OCI-LY3 (cell line): ENCODE measurements at regions not wholly inside any gene's neighbourhood (a gene's known extent, or its start where the extent isn't known, plus 50 kb on each side); places are given as distances from the start of the nearest gene placed in this dataset.

Experiments used
- H2AFZ ChIP-seq: fragments of 200-600, 300-600 bp; shearing (Covaris generic); 2 replicates; pipeline ENCODE4 v1.6.0; 2014; ENCODE audit warnings: antibody characterized with exemption, low read depth, low read length
- H3K27ac ChIP-seq: fragments of 200-600, 300-600 bp; sonication (generic); 2 replicates; pipeline ENCODE4 v1.5.1; 2014; ENCODE audit warnings: mild to moderate bottlenecking, low read length, moderate library complexity, mixed read lengths
- H3K27me3 ChIP-seq: fragments of 200-600, 300-600 bp; sonication (generic); 2 replicates; pipeline ENCODE4 v1.6.1; 2014; ENCODE audit warnings: low read depth, low read length, mixed read lengths
- H3K36me3 ChIP-seq: fragments of 200-600, 300-600 bp; sonication (generic); replicated peaks from 2 replicates; pipeline ENCODE3; 2014; ENCODE audit warnings: low read depth, low read length, mixed read lengths
- H3K4me1 ChIP-seq: fragments of 300-600, 200-600 bp; sonication (generic); 2 replicates; pipeline ENCODE4 v1.6.1; 2014; ENCODE audit warnings: low read length, mixed read lengths
- H3K4me2 ChIP-seq: fragments of 200-600, 300-600 bp; sonication (generic); 2 replicates; pipeline ENCODE4 v1.6.1; 2014; ENCODE audit warnings: low read length, mixed read lengths
- H3K4me3 ChIP-seq: fragments of 300-600, 200-600 bp; sonication (generic); 2 replicates; pipeline ENCODE4 v1.5.1; 2014; ENCODE audit warnings: antibody characterized with exemption, mild to moderate bottlenecking, low read length, moderate library complexity
- H3K79me2 ChIP-seq: fragments of 300-600, 200-600 bp; shearing (Covaris generic); 2 replicates; pipeline ENCODE4 v1.6.1; 2014; ENCODE audit warnings: mild to moderate bottlenecking, low read length, mixed read lengths
- H3K9ac ChIP-seq: fragments of 300-600, 200-600 bp; shearing (Covaris generic); 2 replicates; pipeline ENCODE4 v1.6.0; 2014; ENCODE audit warnings: mild to moderate bottlenecking, low read length, moderate library complexity
- H3K9me3 ChIP-seq: fragments of 200-600, 300-600 bp; shearing (Covaris generic); 2 replicates; pipeline ENCODE4 v1.6.1; 2014; ENCODE audit warnings: low read length, mixed read lengths; ENCODE audit not compliant: insufficient read depth
- H4K20me1 ChIP-seq: fragments of 200-600, 300-600 bp; sonication (generic); 2 replicates; pipeline ENCODE4 v1.6.1; 2016; ENCODE audit warnings: low read length, mixed read lengths; ENCODE audit not compliant: insufficient read depth
- CTCF ChIP-seq: fragments of 200-600, 300-600 bp; sonication (generic); IDR thresholded peaks from 2 replicates; pipeline ENCODE4 v1.5.1; 2014; ENCODE audit warnings: antibody characterized with exemption, low read length, low read depth
- EZH2phosphoT487 ChIP-seq: fragments of 200-600 bp; shearing (Covaris generic); IDR thresholded peaks from 2 replicates; pipeline ENCODE4 v1.6.1; 2018; ENCODE audit warnings: antibody characterized with exemption, mixed run types, low read depth

- no peaks in the 10 kb centered on the region for H3K9me3 ChIP-seq
- H2AFZ ChIP-seq, result no peak overlapping the region
- no peak overlapping the region for H3K4me3 ChIP-seq
- H3K27me3 ChIP-seq, result 0 out of 2 replicates have a peak, but pooled peaks cover 7% of the 10 kb centered on the region
- TF ChIP-seq CTCF (no peak), EZH2phosphoT487 (no peak)
- no peaks in the 10 kb centered on the region for H3K36me3 ChIP-seq
- H3K9ac ChIP-seq, result no peak overlapping the region
- no peaks in the 10 kb centered on the region for H4K20me1 ChIP-seq
- H3K4me1 ChIP-seq, result no peaks in the 10 kb centered on the region
- no peak overlapping the region for H3K4me2 ChIP-seq
- no peaks in the 10 kb centered on the region for H3K79me2 ChIP-seq
- H3K27ac ChIP-seq, result no peak overlapping the region
Observed at GRCh38 chr18:22260208-22260820, 90.9 kb downstream of the GATA6 start.

GRCh38 chr18:22257022-22257543 lies 87.7 kb downstream of the GATA6 start:
- Histone ChIP-seq H3K27me3 (no peaks in the 10 kb centered on the region), H3K9ac (no peak overlapping the region), H3K4me2 (no peak overlapping the region), H3K27ac (no peak overlapping the region), H3K36me3 (no peaks in the 10 kb centered on the region), H4K20me1 (no peaks in the 10 kb centered on the region), H3K9me3 (no peaks in the 10 kb centered on the region), H3K79me2 (no peaks in the 10 kb centered on the region), H2AFZ (no peak overlapping the region), H3K4me1 (no peaks in the 10 kb centered on the region), H3K4me3 (no peak overlapping the region)
- TF ChIP-seq EZH2phosphoT487 (no peak), CTCF (no peak)

DNA sequence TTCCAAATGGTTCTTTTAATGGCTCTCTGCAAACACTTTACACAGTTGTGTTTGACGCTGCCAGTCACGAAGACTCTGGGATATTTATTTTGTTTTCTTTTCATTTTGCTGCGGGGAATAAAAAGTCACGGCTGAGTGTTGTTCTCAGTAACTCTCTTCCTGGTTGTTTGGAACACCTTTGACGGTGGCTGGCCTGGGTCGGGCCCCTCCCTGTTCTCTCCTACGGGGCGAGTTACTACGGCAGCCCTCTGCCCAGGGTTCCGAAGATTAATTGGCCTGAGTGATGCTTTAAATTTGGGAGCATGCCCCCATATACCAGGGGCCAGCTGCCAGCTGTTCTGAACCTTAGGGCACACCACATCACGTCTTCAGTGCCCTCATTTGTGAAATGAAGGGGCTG lies 84.7 kb downstream of the GATA6 start:
- Histone ChIP-seq H3K79me2 (no peaks in the 10 kb centered on the region), H3K27ac (no peak overlapping the region), H2AFZ (no peak overlapping the region), H3K4me2 (no peak overlapping the region), H3K9me3 (no peaks in the 10 kb centered on the region), H3K4me1 (no peaks in the 10 kb centered on the region), H3K27me3 (peaks cover 9% of the 10 kb centered on the region; the same call in 1 of the 2 replicates), H3K36me3 (no peaks in the 10 kb centered on the region), H3K4me3 (no peak overlapping the region), H4K20me1 (no peaks in the 10 kb centered on the region), H3K9ac (no peak overlapping the region)
- TF ChIP-seq EZH2phosphoT487 (no peak), CTCF (no peak)

GRCh38 chr18:22253676-22254075 lies 84.3 kb downstream of the GATA6 start:
- Histone ChIP-seq H3K4me3 (no peak overlapping the region), H3K79me2 (no peaks in the 10 kb centered on the region), H3K9ac (no peak overlapping the region), H3K4me2 (no peak overlapping the region), H3K4me1 (no peaks in the 10 kb centered on the region), H2AFZ (no peak overlapping the region), H3K27me3 (peaks cover 9% of the 10 kb centered on the region; the same call in 1 of the 2 replicates), H3K9me3 (no peaks in the 10 kb centered on the region), H3K27ac (no peak overlapping the region), H3K36me3 (no peaks in the 10 kb centered on the region), H4K20me1 (no peaks in the 10 kb centered on the region)
- TF ChIP-seq EZH2phosphoT487, result no peak
- TF ChIP-seq CTCF, result no peak
